ENCODE measurements at regions not wholly inside any gene's neighbourhood (a gene's known extent, or its start where the extent isn't known, plus 50 kb on each side); places are given as distances from the start of the nearest gene placed in this dataset.

DNA sequence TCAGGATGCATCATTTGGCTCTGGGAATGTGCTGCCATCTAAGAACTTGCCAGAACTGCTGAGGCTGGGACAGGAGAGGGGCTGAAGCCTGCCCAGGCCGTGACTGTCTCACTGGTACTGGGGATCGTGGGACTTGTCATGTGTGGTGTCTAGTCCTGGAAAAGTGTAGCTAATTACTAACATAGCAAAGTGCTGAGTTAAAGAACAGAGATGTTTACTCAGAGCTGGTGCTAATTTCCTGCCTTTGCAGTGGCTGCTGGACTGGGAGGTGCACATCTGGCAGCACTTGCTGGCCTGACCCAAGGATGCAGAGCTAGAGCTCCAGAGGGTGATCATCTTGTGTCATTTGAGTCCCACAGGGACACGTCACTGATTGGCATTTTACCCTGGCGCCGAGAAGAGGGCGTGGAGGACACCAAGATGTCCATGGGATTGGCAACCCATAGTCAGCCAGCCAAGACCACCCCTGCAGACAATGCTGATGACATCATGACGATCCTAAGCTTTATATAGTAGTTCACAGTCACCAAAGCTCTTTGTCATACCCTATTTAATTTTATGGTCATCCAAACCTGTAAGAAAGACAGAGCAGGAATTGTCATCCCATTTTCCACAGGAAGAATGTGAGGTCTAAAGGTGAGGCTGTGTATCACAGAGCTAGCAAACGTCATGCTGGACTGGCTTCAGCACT, 110.1 kb upstream of the SLC44A3 start:
- H2AFZ ChIP-seq (replicated peaks): no peak overlapping the region
- H3K27me3 ChIP-seq: no peaks in the 10 kb centered on the region
- no peaks in the 10 kb centered on the region for H3K9me3 ChIP-seq (ENCODE audit: low read depth)
- Mint-ChIP-seq H3K27ac (no peak overlapping the region), H3K4me1 (peaks cover 6% of the 10 kb centered on the region), H3K36me3 (no peaks in the 10 kb centered on the region), H3K27me3 (ENCODE audit: insufficient read depth, low read depth) (peaks cover 4% of the 10 kb centered on the region), H3K4me3 (no peak overlapping the region), H3K9me3 (no peaks in the 10 kb centered on the region)
- H4K20me1 ChIP-seq (ENCODE audit: low read depth): no peaks in the 10 kb centered on the region
- DNase-seq (ENCODE audit: low spot score): no peak
- H3K4me1 ChIP-seq: no peaks in the 10 kb centered on the region
- H3K36me3 ChIP-seq: no peaks in the 10 kb centered on the region
- no peaks in the 10 kb centered on the region for H3K79me2 ChIP-seq (ENCODE audit: low read depth)
- H3F3A ChIP-seq (ENCODE audit: low read depth): no peaks in the 10 kb centered on the region
- TF ChIP-seq EZH2 (IDR thresholded peaks at IDR 0.05) (no peak), EZH2phosphoT487 (IDR thresholded peaks at IDR 0.05) (no peak), CTCF (IDR thresholded peaks at IDR 0.05) (no peak)
- H3K4me3 ChIP-seq: no peak overlapping the region
- no peak overlapping the region for H3K27ac ChIP-seq
- no peak overlapping the region for H3K4me2 ChIP-seq
- no peak overlapping the region for H3K9ac ChIP-seq

DNA sequence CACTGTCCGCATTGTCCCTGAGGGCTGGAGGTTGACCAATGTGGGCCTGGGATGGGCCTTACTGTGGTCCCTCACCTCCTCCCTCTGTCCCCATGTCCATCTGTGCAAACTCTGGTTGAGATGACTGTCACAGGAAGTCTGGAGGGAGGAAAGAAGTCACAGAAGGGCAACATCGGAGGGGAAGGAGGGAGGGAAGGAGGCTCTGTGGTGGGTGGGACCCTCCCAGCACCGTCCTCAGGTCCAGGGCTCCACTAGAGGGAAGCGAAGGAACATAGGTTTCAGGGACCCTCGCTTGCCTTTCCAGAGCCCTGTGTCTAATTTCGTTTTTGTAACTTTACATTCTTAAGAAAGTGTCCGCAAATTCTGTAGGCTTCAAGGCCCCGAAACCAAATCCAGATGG, 111.3 kb upstream of the SLC44A3 start:
- Histone ChIP-seq H3K4me1 (no peaks in the 10 kb centered on the region), H3F3A (ENCODE audit: low read depth) (no peaks in the 10 kb centered on the region), H3K4me2 (no peak overlapping the region), H3K79me2 (ENCODE audit: low read depth) (no peaks in the 10 kb centered on the region), H4K20me1 (ENCODE audit: low read depth) (no peaks in the 10 kb centered on the region), H3K4me3 (no peak overlapping the region), H3K9me3 (ENCODE audit: low read depth) (no peaks in the 10 kb centered on the region), H2AFZ (replicated peaks) (no peak overlapping the region), H3K27me3 (no peaks in the 10 kb centered on the region), H3K27ac (no peak overlapping the region), H3K9ac (no peak overlapping the region), H3K36me3 (no peaks in the 10 kb centered on the region)
- Mint-ChIP-seq H3K27me3 (ENCODE audit: insufficient read depth, low read depth) (peaks cover 4% of the 10 kb centered on the region), H3K9me3 (no peaks in the 10 kb centered on the region), H3K27ac (no peak overlapping the region), H3K4me1 (peaks cover 3% of the 10 kb centered on the region), H3K36me3 (no peaks in the 10 kb centered on the region), H3K4me3 (no peak overlapping the region)
- TF ChIP-seq EZH2 (IDR thresholded peaks at IDR 0.05) (no peak), CTCF (IDR thresholded peaks at IDR 0.05) (no peak)
- DNase-seq (ENCODE audit: low spot score): no peak

DNA sequence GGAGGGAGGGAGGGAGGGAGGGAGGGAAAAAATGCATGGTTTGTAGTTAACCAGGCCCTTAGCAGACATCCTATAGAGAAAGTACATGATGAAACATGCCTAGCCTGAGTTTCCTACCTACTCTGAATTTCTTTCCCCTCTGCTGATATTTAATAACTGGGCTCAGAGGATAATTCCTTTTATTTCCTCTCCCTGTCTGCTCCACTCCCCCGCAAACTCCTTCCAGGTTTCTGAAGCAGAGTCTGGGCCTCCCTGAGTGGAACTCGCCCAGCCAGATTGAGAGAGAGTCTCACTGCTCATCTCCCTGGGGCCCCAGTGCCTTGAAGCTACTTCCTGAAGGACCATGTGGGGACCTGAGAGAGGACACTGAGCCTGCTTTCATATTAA, 111.9 kb upstream of the SLC44A3 start:
- no peak overlapping the region for H3K4me3 Mint-ChIP-seq
- no peaks in the 10 kb centered on the region for H3K79me2 ChIP-seq (ENCODE audit: low read depth)
- H3K36me3 ChIP-seq: no peaks in the 10 kb centered on the region
- no peak for TF ChIP-seq EZH2 (IDR thresholded peaks at IDR 0.05)
- no peak for TF ChIP-seq CTCF (IDR thresholded peaks at IDR 0.05)
- no peak for TF ChIP-seq EZH2phosphoT487 (IDR thresholded peaks at IDR 0.05)
- no peak overlapping the region for H3K4me3 ChIP-seq
- H3K27me3 ChIP-seq: no peaks in the 10 kb centered on the region
- no peak overlapping the region for H3K4me2 ChIP-seq
- H3K4me1 ChIP-seq: no peaks in the 10 kb centered on the region
- no peak overlapping the region for H3K27ac Mint-ChIP-seq
- H3K36me3 Mint-ChIP-seq: no peaks in the 10 kb centered on the region
- H3K27ac ChIP-seq: no peak overlapping the region
- peaks cover under 1% of the 10 kb centered on the region for H3K4me1 Mint-ChIP-seq
- no peak overlapping the region for H3K9ac ChIP-seq
- no peak for DNase-seq (ENCODE audit: low spot score)
- H2AFZ ChIP-seq (replicated peaks): no peak overlapping the region
- no peaks in the 10 kb centered on the region for H3F3A ChIP-seq (ENCODE audit: low read depth)
- H3K9me3 Mint-ChIP-seq: no peaks in the 10 kb centered on the region
- no peaks in the 10 kb centered on the region for H4K20me1 ChIP-seq (ENCODE audit: low read depth)
- H3K27me3 Mint-ChIP-seq (ENCODE audit: insufficient read depth, low read depth): peaks cover 4% of the 10 kb centered on the region
- H3K9me3 ChIP-seq (ENCODE audit: low read depth): no peaks in the 10 kb centered on the region
